ENCODE measurements at regions not wholly inside any gene's neighbourhood (a gene's known extent, or its start where the extent isn't known, plus 50 kb on each side); places are given as distances from the start of the nearest gene placed in this dataset.

DNA sequence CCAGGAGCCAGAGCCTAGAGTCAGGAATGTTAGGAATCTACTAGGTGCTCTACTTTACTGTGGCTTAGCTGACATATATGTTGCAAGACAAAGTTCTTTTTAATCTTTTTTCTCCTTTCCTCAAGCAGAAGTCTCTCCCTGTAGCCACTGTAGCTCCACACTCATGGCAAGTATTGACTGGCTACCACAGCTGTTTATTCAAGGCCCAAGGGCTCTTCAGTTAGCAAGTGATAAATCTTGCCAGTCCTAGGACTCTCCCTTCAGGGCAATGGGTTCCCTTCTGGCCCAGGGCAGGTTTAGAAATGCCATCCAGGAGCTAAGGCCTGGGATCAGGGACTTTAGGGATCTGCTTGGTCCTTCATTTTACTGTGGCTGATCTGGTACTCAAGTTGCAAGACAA is 82.0 kb upstream of the TNFRSF21 start:
- in situ Hi-C loops (cut with HindIII; ENCODE audit: extremely low pct_ligation_motif_present, low pct_unique_long_range_greater_than_20kb) (no loop called here), intact Hi-C loops (cut with micrococcal nuclease; ENCODE audit: unreplicated experiment) (no loop called here)
- ATAC-seq (no peak), DNase-seq (ENCODE audit: low spot score) (no peak), FAIRE-seq (no peak)
- Histone ChIP-seq H3K4me2 (ENCODE audit: low read depth, low read length) (no peak overlapping the region), H3K4me3 (replicated peaks in 1 of 3; ENCODE audit: insufficient read depth in 1 of 3, low read depth in 2 of 3, low read length in 3 of 3) (no peak overlapping the region), H3K9ac (ENCODE audit: insufficient read depth, low read depth, low read length) (no peak overlapping the region), H3K4me1 (ENCODE audit: insufficient read depth, low read length) (no peaks in the 10 kb centered on the region), H3K36me3 (replicated peaks in 1 of 2; ENCODE audit: control insufficient read depth in 1 of 2, insufficient read depth in 2 of 2, low read length in 2 of 2) (no peaks in the 10 kb centered on the region), H3K79me2 (ENCODE audit: insufficient read depth, low read length) (no peaks in the 10 kb centered on the region), H4K20me1 (ENCODE audit: insufficient read depth, low read length) (no peaks in the 10 kb centered on the region), H3K9me3 (ENCODE audit: low read length) (no peaks in the 10 kb centered on the region), H3K27me3 (ENCODE audit: control insufficient read depth in 1 of 2, insufficient read depth in 2 of 2, low read length in 2 of 2) (no peaks in the 10 kb centered on the region), H2AFZ (ENCODE audit: low read length) (no peak overlapping the region), H3K27ac (ENCODE audit: extremely low read length, insufficient read depth, low read length) (no peak overlapping the region)
- CTCF ChIA-PET (ENCODE audit: low intra/inter-chr PET ratio, low total read pairs): no interaction called here
- TF ChIP-seq SALL2 (CRISPR knock-in tag; IDR thresholded peaks at IDR 0.05): no peak
- no TSS peak for BruUV-seq (replicated peaks)
- POLR2A ChIA-PET: no interaction called here

DNA sequence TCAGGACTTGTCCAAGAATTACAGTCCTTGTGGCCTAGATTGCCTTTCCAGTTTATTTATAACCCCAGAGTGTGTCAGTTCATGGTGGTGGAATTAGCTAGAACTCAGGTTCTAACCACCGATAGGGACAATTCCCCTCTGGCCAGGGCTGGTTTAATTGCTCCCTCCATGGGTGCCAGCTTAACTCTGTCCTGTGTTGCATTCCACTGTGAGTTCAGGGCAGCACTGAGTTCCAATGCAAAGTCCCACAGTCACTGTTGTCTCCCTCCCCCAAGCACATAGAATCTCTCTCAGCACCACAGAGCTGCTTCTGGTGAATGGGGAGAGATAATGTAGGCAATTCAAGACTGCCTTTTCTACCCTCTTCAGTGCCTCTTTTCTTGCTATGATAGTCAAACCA is 82.5 kb upstream of the TNFRSF21 start:
- intact Hi-C loops (cut with micrococcal nuclease; ENCODE audit: unreplicated experiment): no loop called here
- no TSS peak for BruUV-seq (replicated peaks)
- CTCF ChIA-PET (ENCODE audit: low intra/inter-chr PET ratio, low total read pairs): no interaction called here

More for the DNA sequence above, 82.5 kb upstream of the TNFRSF21 start:
- Histone ChIP-seq H3K4me3 (replicated peaks in 1 of 3; ENCODE audit: insufficient read depth in 1 of 3, low read depth in 2 of 3, low read length in 3 of 3) (no peak overlapping the region), H3K9ac (ENCODE audit: insufficient read depth, low read depth, low read length) (no peak overlapping the region), H3K27me3 (ENCODE audit: control insufficient read depth in 1 of 2, insufficient read depth in 2 of 2, low read length in 2 of 2) (no peaks in the 10 kb centered on the region), H3K4me2 (ENCODE audit: low read depth, low read length) (no peak overlapping the region), H2AFZ (ENCODE audit: low read length) (no peak overlapping the region), H3K36me3 (replicated peaks in 1 of 2; ENCODE audit: control insufficient read depth in 1 of 2, insufficient read depth in 2 of 2, low read length in 2 of 2) (no peaks in the 10 kb centered on the region), H4K20me1 (ENCODE audit: insufficient read depth, low read length) (no peaks in the 10 kb centered on the region), H3K79me2 (ENCODE audit: insufficient read depth, low read length) (no peaks in the 10 kb centered on the region), H3K9me3 (ENCODE audit: low read length) (no peaks in the 10 kb centered on the region), H3K27ac (ENCODE audit: extremely low read length, insufficient read depth, low read length) (no peak overlapping the region), H3K4me1 (ENCODE audit: insufficient read depth, low read length) (no peaks in the 10 kb centered on the region)
- ATAC-seq (no peak; the same call in 2 of the 3 replicates), DNase-seq (ENCODE audit: low spot score) (no peak), FAIRE-seq (no peak)
- 82% methylated on average over 1 of the region's 1 CpG for WGBS (ENCODE audit: low lambda C conversion rate)
- POLR2A ChIA-PET: no interaction called here
- no peak for TF ChIP-seq HCFC1 (IDR thresholded peaks at IDR 0.05; ENCODE audit: low read depth, low read length)
- no peak for TF ChIP-seq ZNF143 (CRISPR knock-in tag; IDR thresholded peaks at IDR 0.05)
- no peak for TF ChIP-seq PLRG1 (conservative IDR thresholded peaks at IDR 0.05)
- no peak for TF ChIP-seq PAX8 (CRISPR knock-in tag; IDR thresholded peaks at IDR 0.05; ENCODE audit: borderline replicate concordance)
- TF ChIP-seq, protein P1, sequence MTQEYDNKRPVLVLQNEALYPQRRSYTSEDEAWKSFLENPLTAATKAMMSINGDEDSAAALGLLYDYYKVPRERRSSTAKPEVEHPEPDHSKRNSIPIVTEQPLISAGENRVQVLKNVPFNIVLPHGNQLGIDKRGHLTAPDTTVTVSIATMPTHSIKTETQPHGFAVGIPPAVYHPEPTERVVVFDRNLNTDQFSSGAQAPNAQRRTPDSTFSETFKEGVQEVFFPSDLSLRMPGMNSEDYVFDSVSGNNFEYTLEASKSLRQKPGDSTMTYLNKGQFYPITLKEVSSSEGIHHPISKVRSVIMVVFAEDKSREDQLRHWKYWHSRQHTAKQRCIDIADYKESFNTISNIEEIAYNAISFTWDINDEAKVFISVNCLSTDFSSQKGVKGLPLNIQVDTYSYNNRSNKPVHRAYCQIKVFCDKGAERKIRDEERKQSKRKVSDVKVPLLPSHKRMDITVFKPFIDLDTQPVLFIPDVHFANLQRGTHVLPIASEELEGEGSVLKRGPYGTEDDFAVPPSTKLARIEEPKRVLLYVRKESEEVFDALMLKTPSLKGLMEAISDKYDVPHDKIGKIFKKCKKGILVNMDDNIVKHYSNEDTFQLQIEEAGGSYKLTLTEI (CRISPR knock-in tag; conservative IDR thresholded peaks at IDR 0.05): no peak
- TF ChIP-seq, protein P2, sequence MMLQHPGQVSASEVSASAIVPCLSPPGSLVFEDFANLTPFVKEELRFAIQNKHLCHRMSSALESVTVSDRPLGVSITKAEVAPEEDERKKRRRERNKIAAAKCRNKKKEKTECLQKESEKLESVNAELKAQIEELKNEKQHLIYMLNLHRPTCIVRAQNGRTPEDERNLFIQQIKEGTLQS (CRISPR knock-in tag; IDR thresholded peaks at IDR 0.05): no peak
- TF ChIP-seq, protein P3, sequence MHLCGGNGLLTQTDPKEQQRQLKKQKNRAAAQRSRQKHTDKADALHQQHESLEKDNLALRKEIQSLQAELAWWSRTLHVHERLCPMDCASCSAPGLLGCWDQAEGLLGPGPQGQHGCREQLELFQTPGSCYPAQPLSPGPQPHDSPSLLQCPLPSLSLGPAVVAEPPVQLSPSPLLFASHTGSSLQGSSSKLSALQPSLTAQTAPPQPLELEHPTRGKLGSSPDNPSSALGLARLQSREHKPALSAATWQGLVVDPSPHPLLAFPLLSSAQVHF (CRISPR knock-in tag; IDR thresholded peaks at IDR 0.05): no peak
- no peak for TF ChIP-seq SATB2 (CRISPR knock-in tag; IDR thresholded peaks at IDR 0.05)
- no peak for TF ChIP-seq ELF3 (CRISPR knock-in tag; IDR thresholded peaks at IDR 0.05)
- TF ChIP-seq ZKSCAN8 (CRISPR knock-in tag; IDR thresholded peaks at IDR 0.05; ENCODE audit: borderline replicate concordance): no peak
- in situ Hi-C loops (cut with HindIII; ENCODE audit: extremely low pct_ligation_motif_present, low pct_unique_long_range_greater_than_20kb): no loop called here

Measured in HepG2 (cell line).